ENCODE measurements at regions not wholly inside any gene's neighbourhood (a gene's known extent, or its start where the extent isn't known, plus 50 kb on each side); places are given as distances from the start of the nearest gene placed in this dataset.

GRCh38 chr1:181190364-181191035 is 102.0 kb downstream of the IER5 start:
- DNase-seq (ENCODE audit: insufficient read length, low spot score) (no peak), FAIRE-seq (no peak)
- no peak for TF ChIP-seq SPI1 (IDR thresholded peaks at IDR 0.05; ENCODE audit: low read depth, low read length)
- TF ChIP-seq PAX5 (IDR thresholded peaks at IDR 0.05; ENCODE audit: insufficient read depth, low read length, severe bottlenecking), result no peak
- TF ChIP-seq POLR2A (IDR thresholded peaks at IDR 0.05; ENCODE audit: low read depth, low read length), result no peak
- TF ChIP-seq POU2F2 (IDR thresholded peaks at IDR 0.05; ENCODE audit: low read depth, low read length), result no peak
- TF ChIP-seq POLR2AphosphoS5 (IDR thresholded peaks at IDR 0.05; ENCODE audit: low read depth, low read length), result no peak
- no peak for TF ChIP-seq TAF1 (IDR thresholded peaks at IDR 0.05; ENCODE audit: low read depth, low read length)

- TF ChIP-seq POU2F2 (IDR thresholded peaks at IDR 0.05; ENCODE audit: low read depth, low read length) (no peak), SPI1 (IDR thresholded peaks at IDR 0.05; ENCODE audit: low read depth, low read length) (no peak), POLR2AphosphoS5 (IDR thresholded peaks at IDR 0.05; ENCODE audit: low read depth, low read length) (no peak), PAX5 (IDR thresholded peaks at IDR 0.05; ENCODE audit: insufficient read depth, low read length, severe bottlenecking) (no peak), POLR2A (IDR thresholded peaks at IDR 0.05; ENCODE audit: low read depth, low read length) (no peak), TAF1 (IDR thresholded peaks at IDR 0.05; ENCODE audit: low read depth, low read length) (no peak)
- FAIRE-seq, result no peak
These were observed 103.1 kb downstream of the IER5 start for GRCh38 chr1:181191494-181192040.

GRCh38 chr1:181192316-181192715 is 103.8 kb downstream of the IER5 start:
- no peak for TF ChIP-seq PAX5 (IDR thresholded peaks at IDR 0.05; ENCODE audit: insufficient read depth, low read length, severe bottlenecking)
- TF ChIP-seq POU2F2 (IDR thresholded peaks at IDR 0.05; ENCODE audit: low read depth, low read length), result no peak
- TF ChIP-seq SPI1 (IDR thresholded peaks at IDR 0.05; ENCODE audit: low read depth, low read length), result no peak
- TF ChIP-seq POLR2A (IDR thresholded peaks at IDR 0.05; ENCODE audit: low read depth, low read length), result no peak
- TF ChIP-seq POLR2AphosphoS5 (IDR thresholded peaks at IDR 0.05; ENCODE audit: low read depth, low read length), result no peak
- no peak for TF ChIP-seq TAF1 (IDR thresholded peaks at IDR 0.05; ENCODE audit: low read depth, low read length)
- no peak for DNase-seq (ENCODE audit: insufficient read length, low spot score)
- FAIRE-seq, result no peak

More at GRCh38 chr1:181191494-181192040, 103.1 kb downstream of the IER5 start:
- no peak for DNase-seq (ENCODE audit: insufficient read length, low spot score)

- FAIRE-seq, result no peak
- no peak for DNase-seq (ENCODE audit: insufficient read length, low spot score)
- TF ChIP-seq POLR2A (IDR thresholded peaks at IDR 0.05; ENCODE audit: low read depth, low read length) (no peak), POU2F2 (IDR thresholded peaks at IDR 0.05; ENCODE audit: low read depth, low read length) (no peak), POLR2AphosphoS5 (IDR thresholded peaks at IDR 0.05; ENCODE audit: low read depth, low read length) (no peak), PAX5 (IDR thresholded peaks at IDR 0.05; ENCODE audit: insufficient read depth, low read length, severe bottlenecking) (no peak), TAF1 (IDR thresholded peaks at IDR 0.05; ENCODE audit: low read depth, low read length) (no peak), SPI1 (IDR thresholded peaks at IDR 0.05; ENCODE audit: low read depth, low read length) (no peak)
These were observed 114.6 kb downstream of the IER5 start for GRCh38 chr1:181202986-181203555.

GRCh38 chr1:181204530-181204929 is 116.0 kb downstream of the IER5 start:
- DNase-seq (ENCODE audit: insufficient read length, low spot score), result no peak
- FAIRE-seq, result no peak
- TF ChIP-seq SPI1 (IDR thresholded peaks at IDR 0.05; ENCODE audit: low read depth, low read length) (no peak), POLR2AphosphoS5 (IDR thresholded peaks at IDR 0.05; ENCODE audit: low read depth, low read length) (no peak), TAF1 (IDR thresholded peaks at IDR 0.05; ENCODE audit: low read depth, low read length) (no peak), PAX5 (IDR thresholded peaks at IDR 0.05; ENCODE audit: insufficient read depth, low read length, severe bottlenecking) (no peak)

- no peak for DNase-seq (ENCODE audit: insufficient read length, low spot score)
- no peak for FAIRE-seq
- no peak for TF ChIP-seq POLR2AphosphoS5 (IDR thresholded peaks at IDR 0.05; ENCODE audit: low read depth, low read length)
- no peak for TF ChIP-seq PAX5 (IDR thresholded peaks at IDR 0.05; ENCODE audit: insufficient read depth, low read length, severe bottlenecking)
- no peak for TF ChIP-seq POLR2A (IDR thresholded peaks at IDR 0.05; ENCODE audit: low read depth, low read length)
- TF ChIP-seq TAF1 (IDR thresholded peaks at IDR 0.05; ENCODE audit: low read depth, low read length), result no peak
- no peak for TF ChIP-seq POU2F2 (IDR thresholded peaks at IDR 0.05; ENCODE audit: low read depth, low read length)
These were observed 117.4 kb downstream of the IER5 start for GRCh38 chr1:181205901-181206300.

- FAIRE-seq (no peak), DNase-seq (ENCODE audit: insufficient read length, low spot score) (no peak)
- TF ChIP-seq SPI1 (IDR thresholded peaks at IDR 0.05; ENCODE audit: low read depth, low read length) (no peak), POLR2A (IDR thresholded peaks at IDR 0.05; ENCODE audit: low read depth, low read length) (no peak), TAF1 (IDR thresholded peaks at IDR 0.05; ENCODE audit: low read depth, low read length) (no peak), POU2F2 (IDR thresholded peaks at IDR 0.05; ENCODE audit: low read depth, low read length) (no peak), POLR2AphosphoS5 (IDR thresholded peaks at IDR 0.05; ENCODE audit: low read depth, low read length) (no peak), PAX5 (IDR thresholded peaks at IDR 0.05; ENCODE audit: insufficient read depth, low read length, severe bottlenecking) (no peak)
These were observed 118.0 kb downstream of the IER5 start for GRCh38 chr1:181206513-181206912.

- FAIRE-seq (no peak), DNase-seq (ENCODE audit: insufficient read length, low spot score) (no peak)
- TF ChIP-seq PAX5 (IDR thresholded peaks at IDR 0.05; ENCODE audit: insufficient read depth, low read length, severe bottlenecking), result no peak
- no peak for TF ChIP-seq POLR2A (IDR thresholded peaks at IDR 0.05; ENCODE audit: low read depth, low read length)
- no peak for TF ChIP-seq SPI1 (IDR thresholded peaks at IDR 0.05; ENCODE audit: low read depth, low read length)
- TF ChIP-seq TAF1 (IDR thresholded peaks at IDR 0.05; ENCODE audit: low read depth, low read length), result no peak
- no peak for TF ChIP-seq POU2F2 (IDR thresholded peaks at IDR 0.05; ENCODE audit: low read depth, low read length)
- TF ChIP-seq POLR2AphosphoS5 (IDR thresholded peaks at IDR 0.05; ENCODE audit: low read depth, low read length), result no peak
These were observed 118.7 kb downstream of the IER5 start for GRCh38 chr1:181206979-181207790.

- no peak for TF ChIP-seq POLR2A (IDR thresholded peaks at IDR 0.05; ENCODE audit: low read depth, low read length)
- TF ChIP-seq SPI1 (IDR thresholded peaks at IDR 0.05; ENCODE audit: low read depth, low read length), result no peak
- TF ChIP-seq POLR2AphosphoS5 (IDR thresholded peaks at IDR 0.05; ENCODE audit: low read depth, low read length), result no peak
- TF ChIP-seq PAX5 (IDR thresholded peaks at IDR 0.05; ENCODE audit: insufficient read depth, low read length, severe bottlenecking), result no peak
- no peak for TF ChIP-seq POU2F2 (IDR thresholded peaks at IDR 0.05; ENCODE audit: low read depth, low read length)
- TF ChIP-seq TAF1 (IDR thresholded peaks at IDR 0.05; ENCODE audit: low read depth, low read length), result no peak
- FAIRE-seq (no peak), DNase-seq (ENCODE audit: insufficient read length, low spot score) (no peak)
These were observed 119.6 kb downstream of the IER5 start for GRCh38 chr1:181208083-181208482.

All from GM12891 (cell line).